Stimulated activated CD4-positive, alpha-beta T cell treated with anti-CD3 and anti-CD28 coated beads, Interleukin-4, amount 100 ng/mL, for 1 hour (primary cell): ENCODE measurements at regions not wholly inside any gene's neighbourhood (a gene's known extent, or its start where the extent isn't known, plus 50 kb on each side); places are given as distances from the start of the nearest gene placed in this dataset.
"Not testable (repeated sequence)": the region's sequence is repeated elsewhere in the genome, so short reads cannot be mapped to it uniquely, and the experiment has no call there.

ENCODE experiments used
- DNase-seq: peaks from one replicate; pipeline ENCODE4 v3.0.0-alpha.2; 2020

GRCh38 chr5:40346901-40347300, 332.8 kb upstream of the PTGER4 start:
- no peak for DNase-seq

- DNase-seq: not testable (repeated sequence)
Observed at GRCh38 chr5:40338434-40338833, 341.3 kb upstream of the PTGER4 start.

DNA sequence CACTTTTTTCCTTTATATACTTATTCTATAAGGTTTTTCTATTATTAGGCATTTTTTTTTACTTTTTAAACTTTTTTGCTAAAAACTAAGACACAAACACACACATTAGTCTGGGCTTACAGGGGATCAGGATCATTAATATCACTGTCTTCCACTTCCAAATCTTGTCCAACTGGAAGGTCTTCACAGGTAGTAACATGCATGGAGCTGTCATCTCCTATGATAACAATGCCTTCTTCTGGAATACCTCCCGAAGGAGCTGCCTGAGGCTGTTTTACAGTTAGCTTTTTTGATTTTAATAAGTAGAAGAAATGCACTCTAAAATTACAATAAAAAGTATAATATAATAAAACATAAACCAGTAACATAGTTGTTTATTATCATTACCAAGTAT, 345.5 kb upstream of the PTGER4 start:
- DNase-seq: no peak

DNA sequence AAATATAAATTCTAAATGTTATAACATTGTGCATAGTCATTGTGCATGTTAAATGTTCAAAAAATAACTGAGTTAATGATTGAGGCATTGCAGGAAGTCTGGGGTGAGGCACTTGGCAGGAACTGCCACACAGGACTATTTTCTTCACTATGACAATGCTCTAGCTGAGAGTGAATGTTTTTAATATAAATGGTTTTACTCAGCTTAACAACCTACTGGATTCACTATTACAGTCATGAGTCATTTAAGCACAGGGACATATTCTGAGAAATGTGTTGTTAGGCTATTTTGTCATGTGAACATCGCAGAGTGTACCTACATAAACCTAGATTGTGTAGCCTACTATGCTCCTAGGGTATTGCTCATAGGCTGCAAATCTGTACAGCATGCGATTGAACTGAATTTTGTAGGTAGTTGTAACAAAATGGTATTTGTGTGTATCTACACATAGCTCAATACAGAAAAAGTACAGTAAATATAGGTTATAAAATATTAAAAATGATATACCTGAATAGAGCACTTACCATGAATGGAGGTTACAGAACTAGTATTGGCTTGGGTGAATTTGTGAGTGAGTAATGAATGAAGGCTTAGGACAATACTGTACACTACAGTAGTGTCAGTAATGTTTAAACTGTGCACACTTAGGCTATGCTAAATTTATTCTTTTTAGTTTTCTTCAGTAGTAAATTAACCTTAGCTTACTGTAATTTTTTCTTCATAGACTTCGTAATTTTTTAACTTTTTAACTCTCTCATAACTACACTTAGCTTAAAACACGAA, 346.1 kb upstream of the PTGER4 start:
- no peak for DNase-seq

DNA sequence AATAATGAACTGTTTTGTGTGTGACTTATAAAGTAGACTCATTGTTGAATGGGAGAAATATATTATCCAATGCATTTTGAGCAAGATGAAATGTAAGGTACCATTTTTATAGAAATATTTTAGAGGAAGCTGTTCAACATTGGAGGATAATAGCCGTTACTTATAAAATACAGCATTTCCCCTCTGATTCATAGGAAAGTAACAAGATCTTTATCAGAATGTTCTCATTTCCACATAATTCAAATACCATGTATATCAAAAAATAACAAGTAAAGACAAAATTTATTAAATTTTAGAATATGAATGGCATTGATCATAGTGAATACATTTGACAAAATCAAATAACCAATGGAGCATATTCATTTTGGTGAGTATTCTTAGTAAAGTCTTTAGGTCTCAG, 346.7 kb upstream of the PTGER4 start:
- no peak for DNase-seq

DNA sequence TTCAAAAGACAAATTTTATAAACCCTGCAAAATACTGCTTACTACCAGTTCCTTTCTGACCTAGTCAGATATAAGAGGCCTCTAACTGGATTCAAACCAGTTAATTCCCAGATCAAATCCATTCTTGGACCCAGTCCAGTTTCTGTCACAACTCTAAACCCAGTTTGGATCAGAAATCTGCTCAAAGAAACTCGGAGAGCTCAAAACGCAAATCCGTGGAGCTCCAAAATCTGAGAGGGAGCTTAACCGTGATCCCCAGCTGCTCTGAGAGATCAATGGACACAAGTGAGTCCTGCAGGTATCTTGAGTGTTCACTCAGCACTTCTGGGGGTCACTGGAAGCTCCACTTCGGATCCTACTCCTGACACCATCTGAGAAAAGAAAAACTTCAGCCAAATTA, 348.1 kb upstream of the PTGER4 start:
- no peak for DNase-seq

GRCh38 chr5:40321514-40321913, 358.2 kb upstream of the PTGER4 start:
- DNase-seq: no peak

- DNase-seq: no peak
Observed at GRCh38 chr5:40318395-40318794, 361.3 kb upstream of the PTGER4 start.

- DNase-seq: no peak
Observed at GRCh38 chr5:40317023-40317422, 362.7 kb upstream of the PTGER4 start.

DNA sequence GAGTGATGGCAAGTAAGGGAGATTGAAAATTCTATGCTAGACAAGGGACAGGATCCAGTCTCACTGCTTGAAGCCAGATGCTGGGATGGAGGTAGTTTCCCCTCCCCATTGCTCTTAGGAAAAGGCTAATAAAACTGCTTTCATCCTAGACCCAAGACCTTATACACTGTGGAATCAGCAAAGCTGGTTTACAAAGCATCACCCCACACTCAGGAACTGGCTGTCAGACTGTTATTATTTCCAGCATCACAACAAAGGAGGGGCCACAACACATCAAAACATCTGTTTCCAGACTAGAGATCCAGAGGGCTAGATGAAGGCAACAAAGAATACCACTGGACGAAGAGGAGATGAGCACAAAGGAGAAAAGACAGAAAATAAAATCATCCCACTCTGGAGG, 364.6 kb upstream of the PTGER4 start:
- DNase-seq: no peak

GRCh38 chr5:40314275-40314674, 365.4 kb upstream of the PTGER4 start:
- no peak for DNase-seq

- no peak for DNase-seq
Observed at GRCh38 chr5:40312205-40312604, 367.5 kb upstream of the PTGER4 start.

- DNase-seq: no peak
Observed at GRCh38 chr5:40309851-40310250, 369.9 kb upstream of the PTGER4 start.

DNA sequence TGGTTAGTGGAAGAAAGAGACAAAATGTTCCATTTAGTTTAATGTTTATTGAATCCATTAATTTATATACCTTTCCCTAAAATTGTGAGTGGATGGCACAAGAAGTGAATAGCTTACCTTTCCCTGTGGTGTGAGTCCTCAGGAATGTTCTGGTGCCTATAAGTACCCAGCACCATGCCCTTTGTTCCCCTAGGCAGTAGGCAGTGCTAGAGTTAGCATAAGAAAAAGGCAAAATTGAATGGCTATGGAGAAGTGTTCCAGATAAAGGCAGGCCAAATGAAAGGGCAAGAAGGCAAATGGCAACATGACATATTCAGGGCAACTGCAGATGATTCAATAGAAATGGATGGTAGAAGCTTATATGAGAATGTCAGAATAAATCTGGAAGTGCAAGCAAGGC, 370.8 kb upstream of the PTGER4 start:
- no peak for DNase-seq

- no peak for DNase-seq
Observed at GRCh38 chr5:40307920-40308319, 371.8 kb upstream of the PTGER4 start.

DNA sequence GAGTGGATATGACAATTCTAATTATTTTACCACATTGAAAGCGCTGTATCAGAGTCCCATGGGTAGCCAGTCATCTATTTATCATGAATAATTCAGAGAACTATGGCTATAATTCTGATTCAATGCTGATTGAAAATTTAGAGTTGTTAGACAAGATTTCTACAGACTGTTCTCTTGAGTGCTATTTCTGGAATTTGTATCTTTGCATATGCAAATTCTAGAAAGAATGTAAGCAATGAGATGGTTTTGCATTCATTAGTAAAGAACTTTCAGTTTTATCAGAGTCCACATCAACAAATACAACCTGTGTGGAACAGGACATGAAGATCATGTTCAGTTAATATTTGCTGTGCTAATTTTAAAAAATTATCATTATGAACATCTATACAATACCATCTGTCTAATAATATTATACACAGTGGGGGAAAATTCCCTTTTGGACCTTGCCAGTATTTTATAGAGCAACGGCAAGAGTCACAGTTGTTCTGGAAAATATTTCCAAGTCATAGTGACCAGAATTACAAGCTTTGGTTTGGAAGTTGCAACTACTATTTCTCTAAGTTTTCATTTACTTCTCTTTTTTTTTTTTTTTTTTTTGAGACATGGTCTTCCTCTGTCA, 372.7 kb upstream of the PTGER4 start:
- DNase-seq: no peak

- no peak for DNase-seq
Observed at GRCh38 chr5:40292006-40292405, 387.7 kb upstream of the PTGER4 start.

DNA sequence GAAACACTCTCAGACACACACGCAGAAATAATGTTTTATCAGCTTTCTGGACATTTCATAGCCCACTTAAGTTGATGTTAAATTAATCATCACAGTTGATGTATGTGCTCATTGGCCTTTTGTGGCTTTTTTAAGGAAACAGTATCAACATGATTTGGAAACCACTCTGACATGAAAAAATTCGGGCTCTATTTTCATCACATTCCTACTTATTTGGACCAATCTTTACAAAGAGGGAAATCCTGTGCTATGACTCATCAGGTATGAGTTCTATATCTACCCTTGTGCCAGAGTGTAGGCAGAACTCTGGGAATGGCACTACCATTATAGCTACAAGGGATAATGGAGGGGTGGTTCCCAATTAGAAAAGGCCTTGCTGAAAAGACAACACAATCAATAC, 388.4 kb upstream of the PTGER4 start:
- no peak for DNase-seq

- no peak for DNase-seq
Observed at GRCh38 chr5:40288800-40289485, 390.8 kb upstream of the PTGER4 start.

DNA sequence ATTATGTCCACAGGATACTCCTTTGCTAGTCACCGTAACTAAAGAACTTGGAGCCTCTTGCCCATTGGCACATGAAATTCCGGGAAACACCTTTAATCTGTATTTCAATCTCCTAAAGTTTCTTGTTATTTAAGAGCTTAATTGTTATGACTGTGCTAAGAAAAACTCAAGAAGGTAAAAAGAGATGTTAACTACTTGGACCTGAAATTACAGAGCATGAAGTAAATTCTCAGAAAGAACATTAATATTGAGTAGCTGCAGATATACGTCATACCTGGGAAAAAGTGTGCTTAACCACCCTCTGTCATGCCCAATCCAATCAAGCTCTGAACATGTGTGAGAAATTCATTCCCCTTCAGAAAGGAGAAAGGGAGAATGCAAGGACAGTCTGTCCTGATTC, 394.9 kb upstream of the PTGER4 start:
- DNase-seq: no peak

GRCh38 chr5:40278881-40279280, 400.8 kb upstream of the PTGER4 start:
- DNase-seq: no peak

- DNase-seq: no peak
Observed at GRCh38 chr5:40277161-40277906, 402.4 kb upstream of the PTGER4 start.

DNA sequence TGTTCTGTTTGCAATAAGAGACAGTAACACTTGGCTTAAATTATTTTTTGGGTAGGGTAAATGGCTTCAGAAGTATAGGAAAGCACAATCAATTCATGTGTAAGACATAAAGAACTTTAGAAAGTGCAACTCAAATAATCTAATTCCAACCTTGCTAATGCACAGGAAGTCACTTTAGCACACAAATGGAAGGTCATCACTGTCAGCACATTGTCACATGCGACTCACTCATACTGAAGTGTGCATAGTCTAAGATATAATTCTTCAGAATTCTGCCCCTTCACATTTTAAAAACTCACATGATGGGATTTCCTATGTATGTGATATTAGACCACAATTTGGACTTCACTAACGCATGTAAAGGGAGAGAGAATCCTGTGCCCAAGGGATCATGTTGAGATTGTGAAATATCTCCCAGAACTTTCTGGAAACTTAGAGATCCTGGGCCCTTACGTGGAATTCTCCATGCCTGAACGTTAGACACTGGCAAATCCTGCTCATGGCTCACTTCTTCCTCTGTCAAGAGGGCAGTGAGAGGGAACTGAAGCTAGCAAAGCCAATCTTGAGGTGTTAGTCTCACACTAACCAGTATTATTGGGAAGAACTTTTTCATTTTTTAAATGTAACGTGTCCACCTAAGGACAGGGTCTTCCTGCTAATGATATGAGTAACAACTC, 403.2 kb upstream of the PTGER4 start:
- DNase-seq: no peak
